HG02981 (cell line): ENCODE measurements at regions not wholly inside any gene's neighbourhood (a gene's known extent, or its start where the extent isn't known, plus 50 kb on each side); places are given as distances from the start of the nearest gene placed in this dataset.
"Not testable (repeated sequence)": the region's sequence is repeated elsewhere in the genome, so short reads cannot be mapped to it uniquely, and the experiment has no call there.

Source experiments
- ATAC-seq: cut with Tn5 transposase; IDR thresholded peaks from one replicate; pipeline ENCODE4 v1.9.1; 2021; ENCODE audit warnings: mild to moderate bottlenecking, moderate library complexity; ENCODE audit not compliant: unreplicated experiment

DNA sequence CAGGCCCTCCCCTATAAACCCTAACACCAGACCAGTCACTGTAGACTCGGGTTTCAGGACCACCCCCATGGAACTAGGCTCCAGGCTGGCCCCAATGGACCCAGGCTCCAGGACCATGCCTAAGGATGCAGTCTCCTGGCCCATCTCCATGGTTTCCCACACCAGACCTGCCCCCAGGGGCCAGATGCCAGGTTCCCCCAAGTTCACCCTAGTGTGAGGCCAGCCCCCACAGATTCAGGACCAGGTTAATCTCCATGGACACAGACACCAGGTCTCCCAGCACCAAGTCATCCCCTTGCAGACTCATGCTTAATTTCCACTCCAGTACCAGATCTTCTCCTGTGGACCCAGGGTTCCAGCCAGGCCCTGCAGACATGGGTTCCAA is 103.8 kb upstream of the LANCL2 start:
- no peak for ATAC-seq

- not testable (repeated sequence) for ATAC-seq
Observed at GRCh38 chr7:55265328-55265727, 99.8 kb upstream of the LANCL2 start.

GRCh38 chr7:55265836-55266642 is 99.1 kb upstream of the LANCL2 start:
- ATAC-seq: no peak

GRCh38 chr7:55271069-55271626 is 94.0 kb upstream of the LANCL2 start:
- no peak for ATAC-seq

- ATAC-seq: no peak
Observed at GRCh38 chr7:55271661-55272060, 93.5 kb upstream of the LANCL2 start.

DNA sequence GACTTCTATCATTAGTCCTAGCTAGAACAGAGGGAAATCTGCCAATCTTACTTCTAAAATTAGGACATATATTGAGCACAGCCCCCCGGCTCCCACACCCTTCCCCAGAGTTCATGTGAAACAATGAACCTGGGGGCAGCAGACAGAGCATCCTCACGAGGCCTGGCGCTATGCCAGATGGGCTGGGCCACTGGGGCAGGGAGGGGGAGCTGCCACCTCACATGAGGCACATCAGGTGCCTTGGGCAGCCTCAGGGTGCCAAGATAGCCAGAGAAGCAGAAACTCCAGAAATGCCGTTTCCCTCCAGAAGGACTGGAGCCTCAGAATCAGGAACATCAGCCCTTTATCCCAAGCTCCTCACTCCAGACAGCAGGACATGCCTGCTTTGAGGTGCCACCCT is 92.8 kb upstream of the LANCL2 start:
- no peak for ATAC-seq

- ATAC-seq: no peak
Observed at GRCh38 chr7:55273186-55273980, 91.8 kb upstream of the LANCL2 start.

GRCh38 chr7:55274156-55274555 is 91.0 kb upstream of the LANCL2 start:
- no peak for ATAC-seq

DNA sequence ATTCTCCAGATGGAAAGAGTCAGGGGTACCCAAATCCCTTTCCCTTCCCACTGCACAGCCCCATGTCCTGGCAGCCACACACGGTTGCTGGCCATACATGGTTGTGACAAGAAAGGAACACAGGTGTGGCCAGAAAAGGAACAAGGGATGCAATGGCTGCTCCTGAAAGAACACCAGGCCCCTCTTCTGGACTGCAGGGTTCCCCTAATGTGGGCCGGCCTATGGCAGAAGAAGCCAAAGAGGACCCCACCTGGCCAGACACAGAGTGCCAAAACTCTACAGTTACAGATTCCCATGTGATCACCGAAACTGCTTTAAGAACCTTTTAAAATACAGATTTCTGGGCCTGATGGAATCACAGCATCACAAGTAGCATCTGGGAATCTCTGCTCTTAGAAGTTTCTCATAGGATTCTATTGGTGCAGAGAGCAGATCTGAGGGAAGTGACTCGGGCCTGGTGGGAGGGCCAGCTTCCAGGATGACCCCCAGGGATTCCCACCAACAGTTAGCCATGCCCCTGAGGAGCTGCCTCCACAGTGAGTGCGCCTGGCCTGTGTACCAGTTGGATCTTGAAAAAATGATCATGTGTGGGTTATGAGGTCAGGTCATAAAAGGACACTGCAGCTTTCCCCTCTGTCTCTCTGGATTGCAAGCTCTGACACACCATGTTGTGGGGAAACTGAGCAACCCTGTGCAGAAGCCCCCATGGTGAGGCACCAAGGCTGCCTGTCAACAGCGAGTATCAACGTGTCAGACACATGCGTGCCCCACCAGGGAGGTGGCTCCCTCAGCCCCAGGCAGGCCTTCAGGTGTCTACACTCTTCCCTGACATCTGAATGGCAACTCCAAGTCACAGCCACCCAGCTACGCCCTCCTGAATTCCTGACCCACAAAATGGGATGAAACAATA is 89.6 kb upstream of the LANCL2 start:
- ATAC-seq: no peak

- no peak for ATAC-seq
Observed at GRCh38 chr7:55276572-55277295, 88.4 kb upstream of the LANCL2 start.

- no peak for ATAC-seq
Observed at GRCh38 chr7:55277916-55278315, 87.2 kb upstream of the LANCL2 start.

GRCh38 chr7:55278321-55278720 is 86.8 kb upstream of the LANCL2 start:
- no peak for ATAC-seq

GRCh38 chr7:55279080-55279845 is 85.9 kb upstream of the LANCL2 start:
- no peak for ATAC-seq

DNA sequence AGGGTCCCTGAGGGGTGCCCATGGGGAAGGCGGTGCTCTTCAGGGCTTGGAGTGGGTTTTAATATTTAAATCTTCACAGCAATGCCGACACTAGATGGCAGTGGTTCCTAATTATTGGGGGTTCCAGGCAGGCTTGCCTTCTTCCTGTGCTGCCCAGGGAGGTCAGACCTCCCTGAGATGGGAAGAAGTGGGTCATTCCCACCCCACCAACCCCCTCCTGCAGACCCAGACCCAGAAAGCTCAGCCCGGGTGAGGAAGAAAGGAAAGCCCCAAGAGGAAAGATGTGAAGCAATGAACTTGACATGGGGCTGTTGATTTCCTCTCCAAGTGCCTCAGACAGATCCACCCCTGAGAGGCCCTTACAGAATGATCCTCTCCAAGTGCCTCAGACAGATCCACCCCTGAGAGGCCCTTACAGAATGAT is 85.1 kb upstream of the LANCL2 start:
- ATAC-seq: peak; percentile 91

- no peak for ATAC-seq
Observed at GRCh38 chr7:55285665-55286064, 79.5 kb upstream of the LANCL2 start.

- ATAC-seq: no peak
Observed at GRCh38 chr7:55286666-55287065, 78.5 kb upstream of the LANCL2 start.

DNA sequence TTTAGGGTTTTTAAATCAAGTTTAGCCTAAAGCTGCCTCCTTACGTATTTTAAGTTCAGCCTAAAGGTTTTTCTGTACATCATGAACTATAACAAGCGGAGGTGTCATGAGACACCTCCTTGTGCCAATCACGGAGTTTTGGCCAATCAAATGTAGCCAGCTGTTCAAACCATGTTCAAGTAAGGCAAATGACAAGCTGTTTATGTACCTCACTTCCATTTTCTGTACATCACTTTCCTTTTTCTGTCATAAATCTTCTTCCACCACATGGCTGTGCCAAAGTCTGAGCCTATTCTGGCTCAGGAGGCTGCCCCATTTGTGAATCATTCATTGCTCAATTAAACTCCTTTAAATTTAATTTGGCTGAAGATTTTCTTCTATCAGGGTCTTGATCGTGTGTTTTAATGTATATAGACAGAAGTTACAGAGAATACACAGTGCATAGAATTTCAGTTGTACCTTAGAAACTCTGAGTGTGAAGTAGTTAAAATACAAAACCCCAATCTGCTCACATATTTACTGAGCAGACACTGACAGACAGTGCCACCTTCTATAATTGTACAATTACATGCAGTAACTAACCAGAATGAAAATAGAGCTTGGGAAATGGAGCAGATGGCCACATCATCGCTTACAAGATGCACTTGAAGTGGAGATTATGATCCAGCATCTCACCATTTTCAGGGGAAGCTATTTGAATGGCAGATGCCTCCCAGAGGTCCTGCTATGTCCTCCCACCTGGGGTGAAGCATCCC is 76.9 kb upstream of the LANCL2 start:
- no peak for ATAC-seq

GRCh38 chr7:55296070-55296469 is 69.1 kb upstream of the LANCL2 start:
- no peak for ATAC-seq
